A549 (cell line): ENCODE measurements at regions not wholly inside any gene's neighbourhood (a gene's known extent, or its start where the extent isn't known, plus 50 kb on each side); places are given as distances from the start of the nearest gene placed in this dataset.

Source experiments
- ATAC-seq, 2 experiments: fragments of 200-7000 bp in 1 of 2; fragments of >200 bp in 1 of 2; cut with Nextera tagmentation in 1 of 2; cut with Tn5 transposase in 1 of 2; 3 replicates each; pipeline versions ENCODE4 v1.8.0 to v1.9.1; 2018 to 2020; ENCODE audit warnings: mild to moderate bottlenecking in 1 of 2, moderate library complexity in 1 of 2
- CTCF ChIA-PET: fragments of 300-600 bp; sonication (Branson Sonifier 250); formaldehyde crosslinking; extraction: SDS; loops from one replicate; lab custom pipeline; 2021; ENCODE audit warnings: antibody characterized with exemption, inconsistent platforms; lab: Yijun Ruan, JAX
- POLR2A ChIA-PET: fragments of 350-600 bp; formaldehyde crosslinking; extraction: SDS; loops from one replicate; lab custom pipeline; 2021; ENCODE audit warnings: antibody characterized with exemption, inconsistent platforms; lab: Yijun Ruan, JAX
- DNase-seq, 2 experiments: peaks; one replicate each; pipeline versions ENCODE4 v3.0.0 to v3.0.0-alpha.2; 2011 to 2016; ENCODE audit warnings: low read depth in 1 of 2, low spot score in 1 of 2
- FAIRE-seq: peaks from 2 replicates; lab custom pipeline; 2011; peaks lifted over from hg19 to GRCh38; lab: Jason Lieb, UNC
- H3K27ac ChIP-seq, 2 experiments: fragments of >200 bp; sonication (Bioruptor Twin); formaldehyde crosslinking; 3 replicates each; pipeline ENCODE4 v1.5.1; 2016 to 2017
- H3K4me1 ChIP-seq: fragments of >200 bp; sonication (Bioruptor Twin); formaldehyde crosslinking; 3 replicates; pipeline ENCODE4 v1.6.1; 2016
- H3K4me2 ChIP-seq: fragments of >200 bp; sonication (Bioruptor Twin); formaldehyde crosslinking; 3 replicates; pipeline ENCODE4 v1.6.1; 2016
- H3K4me3 ChIP-seq: fragments of >200 bp; sonication (Bioruptor Twin); formaldehyde crosslinking; 3 replicates; pipeline ENCODE4 v1.5.1; 2016
- H3K9me3 ChIP-seq: fragments of >200 bp; sonication (Bioruptor Twin); formaldehyde crosslinking; 3 replicates; pipeline ENCODE4 v1.6.1; 2016
- ATOH8 ChIP-seq: fragments of 250-450 bp; sonication (Bioruptor Pico); IDR thresholded peaks from 2 replicates; pipeline ENCODE4 v1.5.0; 2020; ENCODE audit warnings: low read depth, mild to moderate bottlenecking, moderate library complexity
- BCL3 ChIP-seq: fragments of >200 bp; sonication (Bioruptor Twin); formaldehyde crosslinking; IDR thresholded peaks from 3 replicates; pipeline ENCODE4 v1.6.1; 2016
- CBX8 ChIP-seq: fragments of 200-600 bp; sonication (generic); IDR thresholded peaks from 2 replicates; pipeline ENCODE4 v1.6.1; 2016
- CHD2 ChIP-seq: fragments of 150-350 bp; IDR thresholded peaks from 2 replicates; pipeline ENCODE4 v1.6.1; 2014; ENCODE audit warnings: low read length; ENCODE audit not compliant: partially characterized antibody
- EP300 ChIP-seq, 2 experiments: fragments of >200 bp; sonication (Bioruptor Twin); formaldehyde crosslinking; IDR thresholded peaks; 2 replicates in 1 of 2; 3 replicates in 1 of 2; pipeline ENCODE4 v1.6.1; 2016 to 2017
- FOSL2 ChIP-seq, 2 experiments: fragments of 450-650 bp in 1 of 2; fragments of >200 bp in 1 of 2; sonication (Bioruptor Twin) in 1 of 2; formaldehyde crosslinking; IDR thresholded peaks; 2 replicates each; pipeline versions ENCODE4 v1.5.0 to v1.6.1; 2016 to 2020; ENCODE audit warnings: mild to moderate bottlenecking in 1 of 2, moderate library complexity in 1 of 2
- FOXS1 ChIP-seq: fragments of 250-450 bp; sonication (Bioruptor Pico); IDR thresholded peaks from 2 replicates; pipeline ENCODE4 v1.5.0; 2020; ENCODE audit warnings: mild to moderate bottlenecking, moderate library complexity
- HDAC2 ChIP-seq: fragments of 200-600 bp; sonication (generic); IDR thresholded peaks from 2 replicates; pipeline ENCODE4 v1.6.1; 2016
- HEYL ChIP-seq: fragments of 250-450 bp; sonication (Bioruptor Pico); IDR thresholded peaks from 2 replicates; pipeline ENCODE4 v1.8.0; 2021; ENCODE audit warnings: mild to moderate bottlenecking, moderate library complexity
- HOXA7 ChIP-seq: fragments of 250-450 bp; sonication (Bioruptor Pico); IDR thresholded peaks from 2 replicates; pipeline ENCODE4 v1.5.0; 2020; ENCODE audit warnings: mild to moderate bottlenecking, moderate library complexity
- JUNB ChIP-seq: fragments of >200 bp; sonication (Bioruptor Twin); formaldehyde crosslinking; IDR thresholded peaks from 2 replicates; pipeline ENCODE4 v1.6.1; 2016
- KDM1A ChIP-seq: fragments of 200-600 bp; sonication (generic); IDR thresholded peaks from 2 replicates; pipeline ENCODE4 v1.6.1; 2016; ENCODE audit warnings: low read depth, mild to moderate bottlenecking
- MAX ChIP-seq: IDR thresholded peaks from 2 replicates; pipeline ENCODE4 v1.6.1; 2012
- MYC ChIP-seq: IDR thresholded peaks from 2 replicates; pipeline ENCODE4 v1.6.1; 2012; ENCODE audit warnings: mild to moderate bottlenecking, inconsistent platforms, low read length, improper control_type of control experiment, borderline replicate concordance
- NFE2L2 ChIP-seq: fragments of 150-350 bp; conservative IDR thresholded peaks from 2 replicates; pipeline ENCODE4 v1.6.1; 2014; ENCODE audit warnings: low read length
- NPAS2 ChIP-seq: fragments of 250-450 bp; sonication (Bioruptor Pico); IDR thresholded peaks from 2 replicates; pipeline ENCODE4 v1.8.0; 2022; ENCODE audit warnings: mild to moderate bottlenecking, moderate library complexity, borderline replicate concordance
- NR3C1 ChIP-seq: fragments of >200 bp; sonication (Bioruptor Twin); formaldehyde crosslinking; IDR thresholded peaks from 3 replicates; pipeline ENCODE4 v1.6.1; 2017
- PBX3 ChIP-seq: IDR thresholded peaks from 2 replicates; pipeline ENCODE4 v1.6.1; 2012
- RARB ChIP-seq: fragments of 250-450 bp; sonication (Bioruptor Pico); IDR thresholded peaks from 2 replicates; pipeline ENCODE4 v1.8.0; 2021; ENCODE audit warnings: mild to moderate bottlenecking, moderate library complexity
- RFX5 ChIP-seq: fragments of 450-650 bp; IDR thresholded peaks from 2 replicates; pipeline ENCODE4 v1.7.1; 2014; ENCODE audit warnings: antibody characterized with exemption, mild to moderate bottlenecking, moderate library complexity
- SMC3 ChIP-seq: fragments of >200 bp; sonication (Bioruptor Twin); formaldehyde crosslinking; IDR thresholded peaks from 3 replicates; pipeline ENCODE4 v1.6.1; 2018; ENCODE audit warnings: inconsistent platforms
- TFCP2L1 ChIP-seq: fragments of 250-450 bp; sonication (Bioruptor Pico); IDR thresholded peaks from 2 replicates; pipeline ENCODE4 v1.5.0; 2021; ENCODE audit warnings: mild to moderate bottlenecking
- TP53 ChIP-seq: fragments of 250-450 bp; sonication (Bioruptor Pico); IDR thresholded peaks from 2 replicates; pipeline ENCODE4 v1.5.0; 2021; ENCODE audit warnings: mild to moderate bottlenecking, moderate library complexity
- WGBS: methylation state at CpG from one replicate; pipeline ENCODE4 v1.1.6; 2017; ENCODE audit errors: missing lambda C conversion rate; 5-methylcytosine and 5-hydroxymethylcytosine counted together

- CTCF ChIA-PET: interaction anchor here (1.0 kb wide), 1 partner anchor 34 kb away, joined by 3 read pairs; no protein-coding TSS in a partner anchor
- H3K9me3 ChIP-seq: peaks cover 6% of the 10 kb centered on the region; the same call in 1 of the 3 replicates
- H3K4me1 ChIP-seq: peaks cover 7% of the 10 kb centered on the region; the same call in 1 of the 3 replicates
- no peak overlapping the region for H3K27ac ChIP-seq
- no peak for TF ChIP-seq MAX
- TF ChIP-seq NPAS2 (CRISPR knock-in tag): no peak
- no peak for TF ChIP-seq MYC
- no peak for TF ChIP-seq JUNB
- TF ChIP-seq KDM1A: no peak
- no peak for TF ChIP-seq PBX3
- no peak for TF ChIP-seq TP53 (CRISPR knock-in tag)
- no peak for TF ChIP-seq HOXA7 (CRISPR knock-in tag)
- TF ChIP-seq BCL3: no peak
- no peak for TF ChIP-seq NR3C1
- no peak for TF ChIP-seq FOXS1 (CRISPR knock-in tag)
- TF ChIP-seq EP300 (IDR thresholded peaks at IDR 0.05): no peak
- FAIRE-seq (no peak), DNase-seq (no peak), ATAC-seq (no peak)
- POLR2A ChIA-PET: no interaction called here
- H3K4me3 ChIP-seq: no peak overlapping the region
- no peak overlapping the region for H3K4me2 ChIP-seq
- WGBS: 65% methylated on average over 3 of the region's 3 CpGs
Measured at GRCh38 chr3:15153103-15153502, 52.9 kb upstream of the CAPN7 start.

- WGBS: 8% methylated on average over 2 of the region's 2 CpGs
- Histone ChIP-seq H3K4me1 (peaks cover 7% of the 10 kb centered on the region; the same call in 1 of the 3 replicates), H3K4me3 (no peak overlapping the region), H3K4me2 (no peak overlapping the region)
- ChIA-PET CTCF (interaction anchor here (1.4 kb wide), 1 partner anchor 15 kb away, joined by 3 read pairs; no protein-coding TSS in a partner anchor), POLR2A (no interaction called here)
- ATAC-seq (no peak), DNase-seq (no peak)
- no peak for TF ChIP-seq SMC3
- TF ChIP-seq RFX5: no peak
- no peak for TF ChIP-seq FOSL2 (IDR thresholded peaks at IDR 0.05)
- no peak for TF ChIP-seq FOSL2 (CRISPR knock-in tag; IDR thresholded peaks at IDR 0.05)
- no peak for TF ChIP-seq NFE2L2
- TF ChIP-seq HEYL (CRISPR knock-in tag): no peak
- TF ChIP-seq RARB (CRISPR knock-in tag): no peak
- TF ChIP-seq HOXA7 (CRISPR knock-in tag): no peak
- TF ChIP-seq ATOH8 (CRISPR knock-in tag): no peak
- no peak for TF ChIP-seq JUNB
- TF ChIP-seq CHD2: no peak
- no peak for TF ChIP-seq CBX8
- TF ChIP-seq TFCP2L1 (CRISPR knock-in tag): no peak
- TF ChIP-seq HDAC2: no peak
- TF ChIP-seq, all 56 proteins: peak for 0
- no peak overlapping the region for H3K27ac ChIP-seq
- H3K9me3 ChIP-seq: peaks cover 6% of the 10 kb centered on the region; the same call in 1 of the 3 replicates
- no peak for FAIRE-seq
Measured at GRCh38 chr3:15154326-15154725, 51.7 kb upstream of the CAPN7 start.
